Activated effector memory CD4-positive, alpha-beta T cell treated with Interleukin-2 at 50 U/mL for 16 hours (primary cell): ENCODE measurements at regions not wholly inside any gene's neighbourhood (a gene's known extent, or its start where the extent isn't known, plus 50 kb on each side); places are given as distances from the start of the nearest gene placed in this dataset.
"Not testable (repeated sequence)": the region's sequence is repeated elsewhere in the genome, so short reads cannot be mapped to it uniquely, and the experiment has no call there.

Experiments used
- DNase-seq: peaks from one replicate; pipeline ENCODE4 v3.0.0-alpha.2; 2020

DNA sequence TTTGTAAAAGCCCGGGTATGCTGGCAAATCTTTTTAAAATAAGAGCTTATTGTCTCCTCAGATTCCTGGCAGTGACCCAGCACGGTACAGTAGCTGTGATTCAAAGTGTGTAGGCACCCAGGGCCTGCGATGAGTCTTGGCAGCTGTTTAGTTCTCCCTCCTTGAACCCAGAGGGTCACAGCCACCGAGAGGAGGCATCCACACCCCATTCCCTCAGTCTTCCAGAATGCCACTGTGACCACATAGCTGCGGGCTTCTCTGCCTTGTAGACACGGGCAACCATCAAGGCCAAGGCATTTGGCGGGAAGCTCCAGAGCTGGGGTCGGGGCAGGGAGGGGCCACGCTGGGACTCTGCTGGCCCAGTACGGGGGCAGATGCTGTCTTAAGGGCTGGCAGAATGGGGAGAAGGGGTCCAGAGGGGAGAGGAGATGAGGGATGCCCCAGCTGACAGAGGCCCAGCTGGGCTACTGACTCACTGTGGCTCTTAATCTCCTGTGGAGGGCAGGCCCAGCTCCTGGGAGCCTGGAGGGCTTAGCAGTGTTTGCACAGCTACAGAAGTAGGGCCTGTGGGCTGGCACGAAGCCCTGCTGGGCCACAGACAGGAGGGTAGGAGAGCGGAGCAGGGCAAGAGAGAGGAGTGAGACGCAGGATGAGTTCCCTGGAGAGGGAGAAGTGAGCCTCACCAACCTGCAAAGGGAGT lies 68.8 kb upstream of the DLG1 start:
- DNase-seq, result no peak

DNA sequence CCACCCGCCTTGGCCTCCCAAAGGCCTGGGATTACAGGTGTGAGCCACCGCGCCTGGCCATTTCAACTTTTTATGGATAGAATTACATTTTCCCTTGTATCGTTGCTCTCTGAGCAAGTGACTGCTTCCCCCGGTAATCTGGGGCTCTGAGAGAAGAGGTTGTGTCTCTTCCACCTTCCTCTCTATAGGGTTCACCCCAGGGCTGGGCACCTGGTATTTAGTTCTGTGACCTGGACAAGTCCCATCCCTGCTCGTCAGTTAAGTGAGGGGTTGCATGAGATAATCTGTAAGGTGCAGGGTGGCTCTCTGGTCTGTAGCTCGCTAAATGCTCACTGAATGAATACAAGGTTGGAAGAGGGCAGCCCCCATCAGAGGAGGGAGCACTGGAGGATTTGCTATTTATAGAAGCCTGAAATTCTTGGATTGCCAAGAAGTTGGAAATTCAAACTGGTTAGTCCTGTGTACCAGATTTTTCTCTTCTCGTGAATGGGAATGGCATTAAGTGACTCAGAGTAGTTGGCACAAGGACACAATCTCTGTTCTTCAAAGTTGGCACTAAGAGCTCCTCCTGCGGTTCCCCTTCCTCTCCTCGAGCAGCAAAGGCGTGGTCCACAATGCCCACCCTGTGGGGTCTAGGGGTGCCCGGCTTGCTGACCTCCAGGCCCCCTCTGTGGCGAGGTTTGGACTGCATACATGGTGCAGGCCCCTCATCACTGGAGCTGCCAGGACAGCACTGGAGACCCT lies 68.1 kb upstream of the DLG1 start:
- no peak for DNase-seq

DNA sequence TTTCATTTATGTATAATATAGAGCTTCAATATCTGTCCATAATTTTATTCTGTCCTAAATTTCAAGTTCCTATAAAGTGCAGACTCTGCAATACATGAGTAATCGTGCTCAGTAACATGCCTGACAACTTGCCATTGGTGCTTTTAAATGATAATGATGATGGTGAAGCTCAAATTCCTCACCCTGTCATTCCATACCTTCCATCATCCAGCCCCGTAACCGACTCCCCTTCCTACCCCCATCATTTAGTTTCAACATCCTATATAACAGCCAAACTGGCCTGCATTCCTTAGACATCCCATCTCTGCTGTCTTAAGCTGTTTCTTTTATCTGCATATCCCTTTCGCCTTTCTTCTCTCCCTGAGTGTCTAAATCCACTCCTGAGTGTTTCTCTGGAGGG lies 67.2 kb upstream of the DLG1 start:
- no peak for DNase-seq

DNA sequence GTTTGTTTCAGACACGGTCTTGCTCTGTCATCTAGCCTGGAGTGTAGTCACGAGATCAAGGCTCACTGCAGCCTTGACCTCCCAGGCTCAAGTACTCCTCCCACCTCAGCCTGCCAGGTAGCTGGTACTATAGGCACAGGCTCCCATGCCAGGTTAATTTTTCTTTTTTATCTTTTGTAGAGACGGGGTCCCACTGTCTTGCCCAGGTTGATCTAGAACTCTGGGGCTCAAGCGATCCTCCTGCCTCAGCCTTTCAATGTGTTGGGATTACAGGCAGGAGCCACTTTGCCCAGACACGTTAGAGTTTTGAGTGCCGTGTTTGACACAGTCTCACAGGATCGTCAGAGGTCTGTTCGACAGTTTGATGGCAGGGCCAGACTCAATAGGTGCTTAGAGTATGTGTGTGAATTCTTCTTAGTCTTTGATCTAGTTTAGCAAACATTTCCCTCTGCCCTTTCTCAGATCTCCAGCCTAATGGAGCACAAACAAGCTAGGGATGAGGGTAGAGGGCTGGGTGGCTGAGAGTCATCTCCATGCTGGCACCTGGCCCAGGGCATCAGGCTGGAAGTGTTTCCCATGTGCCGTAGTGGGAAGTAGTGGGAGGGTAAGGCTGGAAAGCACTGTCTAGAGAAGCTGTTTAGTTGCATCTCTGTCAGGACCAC lies 66.1 kb upstream of the DLG1 start:
- no peak for DNase-seq

DNA sequence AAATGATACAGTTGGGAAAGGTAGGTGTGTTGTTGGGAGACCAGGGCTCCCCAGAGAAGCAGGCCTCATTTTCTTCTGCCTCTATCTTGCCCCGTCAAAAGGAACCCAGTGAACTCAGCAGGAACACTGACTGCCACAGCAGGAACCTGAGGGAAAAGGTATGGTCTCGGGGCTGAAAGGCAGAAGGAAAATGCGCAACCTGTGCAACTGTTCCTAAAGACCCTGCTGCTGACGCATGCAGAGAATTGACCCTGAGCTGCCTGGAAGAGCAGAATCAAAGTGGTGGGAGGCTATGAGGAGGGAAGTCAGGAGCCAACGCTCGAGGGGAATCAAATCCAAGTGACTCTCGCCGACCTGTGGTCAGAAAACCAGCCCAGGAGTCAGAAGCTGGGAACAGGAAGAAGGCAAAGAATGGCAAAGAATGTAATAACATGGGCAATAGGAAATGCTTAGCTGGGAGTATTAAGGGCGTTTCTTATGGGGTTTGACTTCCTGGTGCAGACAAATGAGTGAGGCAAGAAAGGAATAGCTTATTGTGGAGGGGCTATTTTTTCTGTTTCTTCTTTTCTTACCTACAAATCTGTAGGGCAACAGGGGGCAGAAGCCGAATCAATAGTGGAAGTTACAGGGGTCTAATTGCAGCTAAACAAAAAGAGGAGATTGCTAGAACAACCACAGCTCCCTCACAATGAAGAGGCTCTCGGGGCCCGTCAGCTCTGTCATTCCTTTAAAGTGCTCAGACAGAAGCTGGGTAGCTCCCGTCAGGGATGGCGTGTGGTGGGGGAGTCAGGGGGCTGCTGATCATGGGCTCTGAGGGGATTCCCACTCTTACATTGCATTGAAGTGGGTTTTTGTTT lies 65.4 kb upstream of the DLG1 start:
- DNase-seq, result no peak

DNA sequence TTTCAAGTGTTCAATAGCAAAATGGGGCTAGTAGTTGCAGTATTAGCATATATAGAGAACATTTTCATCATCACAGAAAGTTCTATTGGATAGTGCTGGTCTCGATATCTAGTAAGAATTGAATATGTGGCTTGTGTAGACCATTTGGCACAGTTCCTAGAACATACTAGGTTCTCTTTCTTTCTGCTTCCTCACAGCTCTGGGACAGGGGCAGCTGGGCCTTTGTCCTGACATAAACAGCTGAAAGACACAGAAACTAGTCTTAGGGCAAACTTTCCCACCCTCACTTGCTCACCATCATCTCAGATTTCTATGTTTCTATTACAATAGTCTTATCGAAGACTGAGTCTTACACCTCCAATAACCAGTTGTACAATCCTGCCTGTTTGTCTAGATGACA lies 63.7 kb upstream of the DLG1 start:
- DNase-seq, result no peak

DNA sequence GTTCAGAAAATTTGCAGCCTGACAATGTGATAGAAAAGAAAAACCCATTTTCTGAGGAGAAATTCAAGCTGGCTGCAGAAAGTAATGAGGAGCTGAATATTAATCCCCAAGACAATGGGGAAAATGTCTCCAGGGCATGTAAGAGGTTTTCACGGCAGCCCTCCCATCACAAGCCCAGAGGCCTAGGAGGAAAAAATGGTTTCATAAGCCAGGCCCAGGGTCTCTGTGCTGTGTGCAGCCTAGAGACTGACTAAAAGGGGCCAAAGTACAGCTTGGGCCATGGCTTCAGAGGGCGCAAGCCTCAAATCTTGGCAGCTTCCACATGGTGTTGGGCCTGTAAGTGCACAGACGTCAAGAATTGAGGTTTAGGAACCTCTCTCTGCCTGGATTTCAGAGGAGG lies 61.7 kb upstream of the DLG1 start:
- DNase-seq, result not testable (repeated sequence)

DNA sequence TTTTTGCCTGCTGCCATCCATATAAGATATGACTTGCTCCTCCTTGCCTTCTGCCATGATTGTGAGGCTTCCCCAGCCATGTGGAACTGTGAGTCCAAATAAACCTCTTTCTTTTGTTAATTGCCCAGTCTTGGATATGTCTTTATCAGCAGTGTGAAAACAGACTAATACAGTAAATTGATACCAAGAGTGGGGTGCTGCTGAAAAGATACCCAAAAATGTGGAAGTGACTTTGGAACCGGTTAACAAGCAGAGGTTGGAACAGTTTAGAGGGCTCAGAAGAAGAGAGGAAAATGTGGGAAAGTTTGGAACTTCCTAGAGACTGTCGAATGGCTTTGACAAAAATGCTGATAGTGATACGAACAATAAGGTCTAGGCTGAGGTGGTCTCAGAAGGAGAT lies 61.1 kb upstream of the DLG1 start:
- not testable (repeated sequence) for DNase-seq

DNA sequence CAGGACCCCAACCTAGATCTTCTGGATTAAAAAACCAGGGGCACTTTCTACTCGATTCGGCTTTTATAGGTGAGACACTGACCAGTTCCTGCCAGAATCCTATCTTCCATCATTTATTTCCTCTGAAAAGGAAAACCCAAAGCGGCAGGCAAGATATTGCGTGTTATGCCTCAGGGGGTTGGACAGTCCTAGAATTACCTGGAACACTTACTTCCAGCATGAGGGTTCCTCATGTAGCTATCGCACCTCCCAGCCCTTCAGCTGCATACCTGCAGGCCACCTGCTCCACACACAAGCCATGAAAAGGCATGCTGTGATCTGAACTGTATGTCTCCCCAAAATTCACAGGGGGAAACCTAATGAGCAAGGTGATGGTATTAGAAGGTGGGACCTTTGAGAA lies 58.3 kb upstream of the DLG1 start:
- DNase-seq, result no peak

DNA sequence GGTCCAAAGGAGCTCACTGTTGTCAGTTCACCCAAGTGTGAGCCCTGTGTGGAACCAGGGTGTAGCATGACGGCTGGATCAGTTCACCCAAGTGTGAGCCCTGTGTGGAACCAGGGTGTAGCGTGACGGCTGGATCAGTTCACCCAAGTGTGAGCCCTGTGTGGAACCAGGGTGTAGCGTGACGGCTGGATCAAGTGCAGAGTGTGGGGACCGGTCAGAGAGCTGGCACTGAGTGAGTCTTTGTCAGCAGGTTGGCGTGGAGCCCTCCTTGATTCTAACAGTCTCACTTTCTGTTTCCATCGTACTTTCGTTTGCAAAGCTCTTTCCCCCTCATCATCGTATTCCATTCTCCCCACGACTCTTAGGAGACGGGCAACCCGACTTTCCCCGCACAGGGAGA lies 57.9 kb upstream of the DLG1 start:
- DNase-seq, result no peak

DNA sequence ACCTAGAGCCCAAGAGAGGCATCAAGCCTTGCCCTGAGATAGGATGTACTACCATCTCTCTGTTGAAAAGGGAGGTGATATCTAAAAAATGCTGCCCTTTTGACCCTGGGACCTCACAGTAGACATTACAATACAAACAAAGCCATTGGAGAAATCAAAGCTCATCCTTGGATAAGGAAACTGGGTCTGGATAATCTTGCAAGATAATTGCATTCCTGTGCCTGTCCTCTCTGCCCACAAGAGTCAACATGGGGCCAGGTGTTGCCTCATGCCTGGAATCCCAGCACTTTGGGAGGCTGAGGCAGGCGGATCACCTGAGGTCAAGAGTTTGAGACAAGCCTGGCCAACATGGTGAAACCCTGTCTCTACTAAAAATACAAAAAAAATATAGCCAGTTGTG lies 57.3 kb upstream of the DLG1 start:
- DNase-seq, result no peak

DNA sequence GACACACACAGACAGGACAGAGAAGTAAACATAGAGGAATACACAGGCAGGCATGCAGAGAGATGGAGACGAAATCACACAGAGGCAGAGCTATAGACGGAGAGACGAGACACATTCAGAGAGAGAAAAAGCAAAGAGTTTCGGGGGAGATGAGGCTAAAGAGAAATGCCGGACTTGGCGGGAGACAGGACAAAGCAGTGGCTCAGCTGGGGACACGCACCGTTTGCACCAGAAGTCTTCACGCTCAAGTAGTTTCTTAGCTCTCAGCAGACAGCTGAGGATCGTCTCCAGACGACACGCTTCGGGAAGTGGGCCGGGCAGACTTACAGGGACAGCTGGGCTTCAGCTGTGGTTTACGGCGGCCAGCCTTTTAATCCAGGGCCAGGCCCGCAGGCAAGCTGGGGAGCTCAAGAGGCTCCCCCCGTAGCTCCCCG lies 56.2 kb upstream of the DLG1 start:
- no peak for DNase-seq

DNA sequence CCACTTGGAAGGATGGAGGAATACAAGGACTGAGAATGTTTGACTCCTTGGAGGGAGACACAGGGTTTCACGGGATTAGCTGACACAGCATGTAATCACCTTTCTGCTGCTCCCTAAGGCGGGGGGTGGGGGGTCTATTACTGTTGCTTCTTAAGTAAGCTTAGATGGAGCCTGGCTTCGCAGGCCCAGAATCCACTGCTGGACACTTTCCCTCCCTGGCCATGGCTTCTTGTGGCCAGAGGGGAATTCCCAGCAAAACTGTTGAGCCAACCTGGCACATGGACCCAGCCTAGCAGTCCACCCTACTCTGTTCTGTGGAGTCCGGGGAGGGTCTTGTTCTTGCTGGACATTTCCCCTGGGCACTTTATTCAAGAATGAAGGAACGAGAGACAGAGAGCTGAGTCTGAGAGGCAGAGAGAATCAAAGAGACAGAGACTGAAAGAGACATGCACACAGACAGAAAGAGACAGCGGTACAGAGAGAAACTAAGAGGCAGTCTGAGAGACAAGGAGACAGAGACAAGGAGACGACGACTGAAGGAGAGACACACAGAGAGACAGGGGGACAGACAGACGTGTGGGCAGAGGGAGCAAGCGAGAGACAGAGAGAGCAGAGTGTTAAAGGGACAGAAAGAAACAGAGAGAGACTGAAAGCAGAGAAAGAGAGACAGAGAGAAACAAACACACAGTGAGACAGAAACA lies 55.6 kb upstream of the DLG1 start:
- no peak for DNase-seq

DNA sequence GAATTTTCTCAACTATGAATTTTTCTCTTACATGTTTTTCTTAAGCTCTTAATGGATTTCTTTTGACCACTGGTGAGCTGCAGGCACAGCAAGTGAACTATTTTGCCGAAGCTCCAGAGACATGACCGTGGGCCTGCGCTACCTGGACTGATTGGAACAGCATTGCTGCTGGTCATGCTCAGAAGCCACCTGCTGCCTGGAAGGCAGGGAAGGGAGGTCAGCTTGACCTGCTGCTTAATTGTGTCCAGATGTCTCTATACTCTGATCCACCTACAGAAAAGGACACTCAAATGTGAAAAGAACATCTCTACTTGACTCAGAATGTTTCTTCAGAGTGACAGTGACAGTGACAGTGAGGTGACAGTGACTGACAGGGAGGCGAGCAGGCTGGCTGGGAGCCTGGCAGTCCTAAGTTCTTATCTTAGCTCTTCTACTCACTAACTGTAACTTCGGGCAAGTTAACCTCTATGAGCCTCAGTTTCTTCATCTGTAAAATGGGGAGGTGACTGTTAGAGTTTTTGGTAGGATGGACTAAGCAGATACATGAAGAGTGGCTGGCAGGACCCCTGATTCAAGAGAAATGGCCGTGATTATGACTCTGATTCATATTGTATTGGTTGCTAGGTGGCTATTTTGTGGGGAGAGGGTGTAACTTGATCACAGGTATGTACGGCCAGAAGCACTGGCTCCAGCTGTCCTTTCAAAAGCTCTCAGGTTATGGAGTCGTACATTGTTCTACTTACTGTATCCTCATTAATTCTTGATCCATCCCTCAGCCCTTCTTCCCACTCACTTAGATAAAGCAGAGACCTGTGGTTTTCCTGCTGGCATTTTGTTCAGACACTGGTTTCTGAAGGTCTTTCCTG lies 54.8 kb upstream of the DLG1 start:
- DNase-seq, result no peak

DNA sequence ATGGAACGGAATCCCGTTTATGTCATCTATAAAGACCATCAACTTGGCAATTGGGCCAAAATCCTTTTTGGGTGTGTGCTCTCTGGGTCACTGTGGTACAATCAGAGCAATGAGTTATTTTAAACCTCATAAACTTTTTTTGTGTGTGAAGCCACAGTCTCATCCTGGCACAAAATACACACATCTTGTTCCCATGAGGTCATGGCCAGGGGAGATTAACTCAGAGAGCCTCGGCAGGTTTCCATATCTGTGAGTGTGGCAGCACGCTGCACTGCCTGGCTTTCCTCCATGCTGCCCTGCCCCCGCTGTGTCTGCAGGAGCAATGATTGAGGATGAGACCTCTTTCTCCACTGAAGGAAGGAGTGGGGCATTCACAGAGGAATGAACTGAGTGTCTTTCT lies 54.0 kb upstream of the DLG1 start:
- no peak for DNase-seq

DNA sequence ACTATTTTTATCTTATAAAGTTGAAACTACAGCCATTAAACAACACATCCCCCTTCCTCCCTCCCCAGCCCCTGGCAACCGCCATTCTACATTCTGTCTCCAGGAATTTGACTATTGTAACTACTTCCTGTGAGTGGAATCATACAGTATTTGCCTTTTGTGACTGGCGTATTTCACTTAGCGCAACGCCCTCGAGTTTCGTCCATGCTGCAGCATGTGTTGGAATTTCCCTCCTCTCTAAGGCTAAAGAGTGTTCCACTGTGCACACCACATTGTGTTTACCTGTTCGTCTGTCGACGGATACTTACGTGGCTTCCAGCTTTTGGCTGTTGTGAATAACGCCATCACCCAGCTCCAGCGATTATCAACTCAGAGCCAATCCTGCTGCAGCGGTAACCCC lies 52.0 kb upstream of the DLG1 start:
- DNase-seq, result no peak

DNA sequence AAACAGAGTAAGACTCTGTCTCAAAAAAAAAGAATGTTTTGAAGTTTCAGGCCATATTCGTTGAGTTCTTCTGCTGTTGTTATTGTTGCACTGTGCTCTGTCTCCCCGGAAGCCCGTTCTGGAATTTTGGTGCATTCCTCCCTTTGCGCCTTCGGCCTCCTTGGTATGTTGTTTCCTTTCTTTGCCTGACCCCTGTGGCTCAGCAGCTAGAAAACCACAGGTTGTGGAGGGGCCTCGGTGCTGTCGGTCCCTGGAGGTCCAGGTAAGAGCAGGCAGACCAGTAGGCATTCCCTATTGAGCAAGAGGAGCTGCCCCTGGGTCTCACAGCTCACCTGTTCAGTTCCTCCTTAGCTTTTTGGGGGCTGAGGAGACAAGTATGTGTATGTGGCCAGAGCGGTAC lies 51.0 kb upstream of the DLG1 start:
- DNase-seq, result no peak
